Cardiac septum (tissue), 1 donor: ENCODE measurements at regions not wholly inside any gene's neighbourhood (a gene's known extent, or its start where the extent isn't known, plus 50 kb on each side); places are given as distances from the start of the nearest gene placed in this dataset.

Experiments used
- DNase-seq: peaks from one replicate; pipeline ENCODE4 v3.0.0-alpha.2; 2020; ENCODE audit warnings: low spot score
- intact Hi-C: fragments of 100-400 bp; cut with DNase I; formaldehyde crosslinking; loops from one replicate; pipeline ENCODE4 v1.14.0; 2022
- donor health status: DM: no; HTN: no; CAD: no.

- DNase-seq = no peak
- intact Hi-C loops = no loop called here
Observed at GRCh38 chr2:188158337-188159100, 133.2 kb upstream of the GULP1 start.

- DNase-seq = no peak
- intact Hi-C loops = no loop called here
Observed at GRCh38 chr2:188159484-188159883, 132.2 kb upstream of the GULP1 start.

- intact Hi-C loops = no loop called here
- DNase-seq = no peak
Observed at GRCh38 chr2:188170356-188170755, 121.3 kb upstream of the GULP1 start.

GRCh38 chr2:188176620-188177019 is 115.1 kb upstream of the GULP1 start:
- intact Hi-C loops = no loop called here
- no peak for DNase-seq

GRCh38 chr2:188181067-188181838 is 110.4 kb upstream of the GULP1 start:
- intact Hi-C loops = no loop called here
- DNase-seq = no peak

- no peak for DNase-seq
- intact Hi-C loops = no loop called here
Observed at GRCh38 chr2:188181884-188182283, 109.8 kb upstream of the GULP1 start.

- no peak for DNase-seq
- intact Hi-C loops = no loop called here
Observed at GRCh38 chr2:188187726-188188125, 103.9 kb upstream of the GULP1 start.

- intact Hi-C loops = no loop called here
- DNase-seq = no peak
Observed at GRCh38 chr2:188189356-188189755, 102.3 kb upstream of the GULP1 start.

- DNase-seq = no peak
- intact Hi-C loops = no loop called here
Observed at GRCh38 chr2:188193230-188193629, 98.4 kb upstream of the GULP1 start.

- intact Hi-C loops = no loop called here
- no peak for DNase-seq
Observed at GRCh38 chr2:188196343-188197008, 95.2 kb upstream of the GULP1 start.

GRCh38 chr2:188199716-188200128 is 92.0 kb upstream of the GULP1 start:
- no peak for DNase-seq
- intact Hi-C loops = no loop called here

GRCh38 chr2:188201639-188202038 is 90.0 kb upstream of the GULP1 start:
- intact Hi-C loops = no loop called here

GRCh38 chr2:188202777-188203176 is 88.9 kb upstream of the GULP1 start:
- DNase-seq = no peak
- intact Hi-C loops = no loop called here

More at GRCh38 chr2:188201639-188202038, 90.0 kb upstream of the GULP1 start:
- DNase-seq = no peak

- no peak for DNase-seq
- intact Hi-C loops = no loop called here
Observed at GRCh38 chr2:188203776-188204175, 87.9 kb upstream of the GULP1 start.

GRCh38 chr2:188204824-188205223 is 86.8 kb upstream of the GULP1 start:
- DNase-seq = no peak
- intact Hi-C loops = no loop called here

- intact Hi-C loops = no loop called here
- DNase-seq = no peak
Observed at GRCh38 chr2:188207554-188207953, 84.1 kb upstream of the GULP1 start.

- DNase-seq = no peak
- intact Hi-C loops = no loop called here
Observed at GRCh38 chr2:188209218-188209617, 82.5 kb upstream of the GULP1 start.

GRCh38 chr2:188217264-188217663 is 74.4 kb upstream of the GULP1 start:
- no peak for DNase-seq
- intact Hi-C loops = no loop called here

- intact Hi-C loops = no loop called here
- no peak for DNase-seq
Observed at GRCh38 chr2:188219541-188219940, 72.1 kb upstream of the GULP1 start.

GRCh38 chr2:188220535-188220934 is 71.1 kb upstream of the GULP1 start:
- intact Hi-C loops = no loop called here
- no peak for DNase-seq

- DNase-seq = no peak
- intact Hi-C loops = no loop called here
Observed at GRCh38 chr2:188227713-188228112, 64.0 kb upstream of the GULP1 start.
